Subcutaneous abdominal adipose tissue (tissue), 5 donors: ENCODE measurements at regions not wholly inside any gene's neighbourhood (a gene's known extent, or its start where the extent isn't known, plus 50 kb on each side); places are given as distances from the start of the nearest gene placed in this dataset.
A peak's percentile ranks its signal among the peaks of the same experiment; 100 is the strongest.

Experiments used
- H3K27ac ChIP-seq: one replicate; pipeline ENCODE4 v1.7.0; 2013; ENCODE audit warnings: low read depth, mild to moderate bottlenecking, inconsistent platforms, low read length, moderate library complexity
- H3K27me3 ChIP-seq, 5 donors: one replicate each; pipeline ENCODE4 v1.7.0; 2013; ENCODE audit warnings: low read length in 5 of 5, inconsistent platforms in 1 of 5; ENCODE audit not compliant: control insufficient read depth in 5 of 5, insufficient read depth in 4 of 5
- H3K36me3 ChIP-seq, 5 donors: one replicate each; pipeline ENCODE4 v1.7.0; 2013; ENCODE audit warnings: low read length in 5 of 5; ENCODE audit not compliant: control insufficient read depth in 5 of 5, insufficient read depth in 5 of 5
- H3K4me1 ChIP-seq, 5 donors: one replicate each; pipeline ENCODE4 v1.7.0; 2013; ENCODE audit warnings: low read length in 5 of 5, mild to moderate bottlenecking in 3 of 5, moderate library complexity in 1 of 5; ENCODE audit not compliant: control insufficient read depth in 5 of 5, insufficient read depth in 5 of 5
- H3K4me3 ChIP-seq, 5 donors: one replicate each; pipeline ENCODE4 v1.7.0; 2013; ENCODE audit warnings: low read length in 5 of 5, low read depth in 1 of 5
- H3K9ac ChIP-seq, 5 donors: one replicate each; pipeline ENCODE4 v1.7.0; 2013; ENCODE audit warnings: low read length in 5 of 5, mild to moderate bottlenecking in 4 of 5, moderate library complexity in 3 of 5
- H3K9me3 ChIP-seq, 5 donors: one replicate each; pipeline ENCODE4 v1.7.0; 2013; ENCODE audit warnings: low read length in 5 of 5; ENCODE audit not compliant: control insufficient read depth in 5 of 5
- donor health status: healthy.
- donor health status: healthy.
- donor health status: healthy.
- donor health status: healthy.
- donor health status: healthy.

GRCh38 chr5:39586185-39586584 is 161.4 kb upstream of the DAB2 start:
- no peaks in the 10 kb centered on the region for H3K36me3 ChIP-seq

GRCh38 chr5:39584927-39585326 is 160.1 kb upstream of the DAB2 start:
- Histone ChIP-seq H3K27ac (no peak overlapping the region), H3K9ac (no peak overlapping the region), H3K36me3 (no peaks in the 10 kb centered on the region), H3K27me3 (no peaks in the 10 kb centered on the region), H3K4me3 (no peak overlapping the region), H3K9me3 (no peaks in the 10 kb centered on the region), H3K4me1 (peaks cover 0 to 16% (median 12%) of the 10 kb centered on the region in 5 donors)

More at GRCh38 chr5:39586185-39586584, 161.4 kb upstream of the DAB2 start:
- no peak overlapping the region for H3K27ac ChIP-seq
- no peak overlapping the region for H3K9ac ChIP-seq
- H3K27me3 ChIP-seq, result no peaks in the 10 kb centered on the region
- peaks cover 0 to 6% (median 5%) of the 10 kb centered on the region in 5 donors for H3K4me1 ChIP-seq
- H3K9me3 ChIP-seq, result no peaks in the 10 kb centered on the region
- no peak overlapping the region for H3K4me3 ChIP-seq

GRCh38 chr5:39580702-39581453 is 156.1 kb upstream of the DAB2 start:
- peaks cover 0 to 17% (median 12%) of the 10 kb centered on the region in 5 donors for H3K4me1 ChIP-seq
- no peak overlapping the region for H3K4me3 ChIP-seq
- H3K9ac ChIP-seq, result no peak overlapping the region
- H3K36me3 ChIP-seq, result no peaks in the 10 kb centered on the region
- H3K27ac ChIP-seq, result peak overlapping the region; percentile 38
- no peaks in the 10 kb centered on the region for H3K27me3 ChIP-seq
- H3K9me3 ChIP-seq, result no peaks in the 10 kb centered on the region

- Histone ChIP-seq H3K27me3 (no peaks in the 10 kb centered on the region), H3K36me3 (no peaks in the 10 kb centered on the region), H3K4me1 (peaks cover 0 to 17% (median 12%) of the 10 kb centered on the region in 5 donors), H3K27ac (peak overlapping the region; percentile 6), H3K4me3 (no peak overlapping the region), H3K9ac (no peak overlapping the region), H3K9me3 (no peaks in the 10 kb centered on the region)
These were observed 155.0 kb upstream of the DAB2 start for GRCh38 chr5:39579750-39580149.

- Histone ChIP-seq H3K4me1 (peaks cover 0 to 17% (median 12%) of the 10 kb centered on the region in 5 donors), H3K27me3 (no peaks in the 10 kb centered on the region), H3K9me3 (no peaks in the 10 kb centered on the region), H3K36me3 (no peaks in the 10 kb centered on the region), H3K9ac (no peak overlapping the region), H3K27ac (no peak overlapping the region), H3K4me3 (no peak overlapping the region)
These were observed 154.2 kb upstream of the DAB2 start for GRCh38 chr5:39578887-39579497.

GRCh38 chr5:39577529-39577928 is 152.7 kb upstream of the DAB2 start:
- Histone ChIP-seq H3K36me3 (no peaks in the 10 kb centered on the region), H3K9me3 (no peaks in the 10 kb centered on the region), H3K27ac (no peak overlapping the region), H3K4me1 (peaks cover 0 to 17% (median 12%) of the 10 kb centered on the region in 5 donors), H3K27me3 (no peaks in the 10 kb centered on the region), H3K9ac (no peak overlapping the region), H3K4me3 (no peak overlapping the region)

GRCh38 chr5:39570403-39571027 is 145.7 kb upstream of the DAB2 start:
- H3K27ac ChIP-seq, result no peak overlapping the region

GRCh38 chr5:39569857-39570256 is 145.1 kb upstream of the DAB2 start:
- Histone ChIP-seq H3K27me3 (no peaks in the 10 kb centered on the region), H3K27ac (no peak overlapping the region), H3K9me3 (no peaks in the 10 kb centered on the region), H3K4me3 (no peak overlapping the region), H3K9ac (no peak overlapping the region), H3K36me3 (no peaks in the 10 kb centered on the region), H3K4me1 (peaks cover 0 to 7% (median 3%) of the 10 kb centered on the region in 5 donors)

More at GRCh38 chr5:39570403-39571027, 145.7 kb upstream of the DAB2 start:
- Histone ChIP-seq H3K9ac (no peak overlapping the region), H3K27me3 (no peaks in the 10 kb centered on the region), H3K4me3 (no peak overlapping the region), H3K4me1 (peaks cover 0 to 7% (median 3%) of the 10 kb centered on the region in 5 donors), H3K36me3 (no peaks in the 10 kb centered on the region), H3K9me3 (no peaks in the 10 kb centered on the region)

GRCh38 chr5:39566891-39567290 is 142.1 kb upstream of the DAB2 start:
- no peaks in the 10 kb centered on the region for H3K36me3 ChIP-seq
- no peaks in the 10 kb centered on the region for H3K27me3 ChIP-seq
- no peak overlapping the region for H3K27ac ChIP-seq
- no peak overlapping the region for H3K4me3 ChIP-seq
- H3K4me1 ChIP-seq, result peaks cover 0 to 7% (median 3%) of the 10 kb centered on the region in 5 donors
- H3K9me3 ChIP-seq, result no peaks in the 10 kb centered on the region
- no peak overlapping the region for H3K9ac ChIP-seq

- H3K9ac ChIP-seq, result no peak overlapping the region
- H3K4me1 ChIP-seq, result peaks cover 0 to 7% (median 3%) of the 10 kb centered on the region in 5 donors
- no peak overlapping the region for H3K27ac ChIP-seq
- no peaks in the 10 kb centered on the region for H3K9me3 ChIP-seq
- H3K4me3 ChIP-seq, result no peak overlapping the region
- H3K27me3 ChIP-seq, result no peaks in the 10 kb centered on the region
- no peaks in the 10 kb centered on the region for H3K36me3 ChIP-seq
These were observed 141.2 kb upstream of the DAB2 start for GRCh38 chr5:39566029-39566428.
